Naive thymus-derived CD4-positive, alpha-beta T cell (primary cell): ENCODE measurements at regions not wholly inside any gene's neighbourhood (a gene's known extent, or its start where the extent isn't known, plus 50 kb on each side); places are given as distances from the start of the nearest gene placed in this dataset.

ENCODE experiments used
- ATAC-seq: fragments of 150-1000 bp; cut with Tn5 transposase; 2 replicates; pipeline ENCODE4 v1.10.0; 2021; ENCODE audit warnings: mild to moderate bottlenecking, moderate library complexity
- CTCF ChIA-PET: fragments of 350-600 bp; sonication (Branson Sonifier 250); formaldehyde crosslinking; loops from one replicate; lab custom pipeline; 2021; ENCODE audit warnings: antibody characterized with exemption; lab: Charles Lee
- POLR2A ChIA-PET: fragments of 350-600 bp; sonication (Branson Sonifier 250); formaldehyde crosslinking; loops from one replicate; lab custom pipeline; 2021; ENCODE audit warnings: antibody characterized with exemption, inconsistent platforms; lab: Charles Lee
- DNase-seq, 9 donors: peaks; one replicate each; pipeline versions ENCODE4 v3.0.0 to v3.0.0-alpha.2; 2020 to 2022; ENCODE audit warnings: mixed read lengths in 1 of 9
- H3K27ac ChIP-seq: one replicate; pipeline ENCODE4 v1.7.0; 2013; ENCODE audit warnings: mild to moderate bottlenecking, low read depth, low read length, moderate library complexity
- H3K27me3 ChIP-seq, 2 donors: one replicate each; pipeline ENCODE4 v1.7.0; 2013; ENCODE audit warnings: low read length in 2 of 2, mild to moderate bottlenecking in 2 of 2, moderate library complexity in 2 of 2; ENCODE audit not compliant: control insufficient read depth in 2 of 2, insufficient read depth in 2 of 2
- H3K36me3 ChIP-seq, 3 experiments: 1 replicate in 2 of 3; 2 replicates in 1 of 3; pipeline ENCODE4 v1.7.0; 2013; ENCODE audit warnings: low read length in 3 of 3, mild to moderate bottlenecking in 3 of 3, moderate library complexity in 1 of 3; ENCODE audit not compliant: insufficient read depth in 3 of 3, control insufficient read depth in 2 of 3
- H3K4me1 ChIP-seq, 2 donors: one replicate each; pipeline ENCODE4 v1.7.0; 2013; ENCODE audit warnings: low read length in 2 of 2, mild to moderate bottlenecking in 2 of 2, moderate library complexity in 1 of 2; ENCODE audit not compliant: control insufficient read depth in 2 of 2, insufficient read depth in 2 of 2
- H3K4me3 ChIP-seq: 2 replicates; pipeline ENCODE4 v1.7.0; 2013; ENCODE audit warnings: mild to moderate bottlenecking, low read length
- H3K9me3 ChIP-seq, 3 experiments: 1 replicate in 2 of 3; 2 replicates in 1 of 3; pipeline ENCODE4 v1.7.0; 2013; ENCODE audit warnings: low read length in 3 of 3; ENCODE audit not compliant: control insufficient read depth in 2 of 3
- H3K27ac Mint-ChIP-seq, 9 donors: one replicate each; pipeline ENCODE4 v1.8.0; 2020 to 2022; ENCODE audit warnings: mixed read lengths in 9 of 9, mild to moderate bottlenecking in 8 of 9, moderate library complexity in 5 of 9, inconsistent platforms in 2 of 9
- H3K27me3 Mint-ChIP-seq, 5 donors: one replicate each; pipeline ENCODE4 v1.8.0; 2021 to 2022; ENCODE audit warnings: mixed read lengths in 5 of 5, mild to moderate bottlenecking in 1 of 5
- H3K36me3 Mint-ChIP-seq, 5 donors: one replicate each; pipeline ENCODE4 v1.8.0; 2020 to 2022; ENCODE audit warnings: mixed read lengths in 5 of 5, mild to moderate bottlenecking in 3 of 5, inconsistent platforms in 1 of 5
- H3K4me1 Mint-ChIP-seq, 7 donors: one replicate each; pipeline ENCODE4 v1.8.0; 2020 to 2022; ENCODE audit warnings: mixed read lengths in 7 of 7, mild to moderate bottlenecking in 3 of 7, inconsistent platforms in 1 of 7
- H3K4me3 Mint-ChIP-seq, 10 donors: one replicate each; pipeline ENCODE4 v1.8.0; 2020 to 2022; ENCODE audit warnings: mild to moderate bottlenecking in 10 of 10, mixed read lengths in 10 of 10, moderate library complexity in 6 of 10, inconsistent platforms in 2 of 10
- H3K9me3 Mint-ChIP-seq, 11 donors: one replicate each; pipeline ENCODE4 v1.8.0; 2020 to 2022; ENCODE audit warnings: mixed read lengths in 11 of 11, mild to moderate bottlenecking in 4 of 11, inconsistent platforms in 1 of 11, moderate library complexity in 1 of 11
- intact Hi-C, 2 donors: fragments of 100-400 bp; cut with micrococcal nuclease; formaldehyde crosslinking; loops; one replicate each; pipeline ENCODE4 v1.15.1; 2023

DNA sequence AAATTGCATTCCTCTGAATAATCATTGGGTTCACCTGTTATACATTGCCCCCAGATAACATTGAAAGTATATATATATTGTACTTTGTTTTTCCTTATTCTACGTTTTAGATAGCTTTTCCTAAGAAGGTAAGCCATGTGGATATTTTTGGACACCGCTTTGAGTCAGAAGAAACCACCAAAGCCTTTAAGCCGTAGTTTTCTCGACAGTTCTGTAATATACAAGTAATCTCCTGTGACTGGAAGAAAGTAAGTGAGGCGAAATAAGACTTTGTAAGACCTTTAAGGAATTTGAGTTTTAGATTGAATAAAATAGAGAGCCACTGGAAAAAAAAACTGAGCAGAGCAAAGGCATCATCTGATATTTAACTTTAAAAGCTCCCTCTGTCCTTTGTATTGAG lies 1092.0 kb downstream of the DIPK2A start:
- CTCF ChIA-PET: no interaction called here
- Mint-ChIP-seq H3K4me3 (no peak overlapping the region), H3K9me3 (peaks cover 0 to 32% (median 15%) of the 10 kb centered on the region in 11 donors), H3K27me3 (no peaks in the 10 kb centered on the region), H3K4me1 (no peaks in the 10 kb centered on the region), H3K36me3 (no peaks in the 10 kb centered on the region), H3K27ac (no peak overlapping the region)
- Histone ChIP-seq H3K9me3 (no peaks in the 10 kb centered on the region), H3K4me3 (no peak overlapping the region), H3K27me3 (no peaks in the 10 kb centered on the region), H3K27ac (no peak overlapping the region), H3K4me1 (no peaks in the 10 kb centered on the region), H3K36me3 (no peaks in the 10 kb centered on the region)
- intact Hi-C loops: no loop called here
- DNase-seq (no peak), ATAC-seq (no peak)
- POLR2A ChIA-PET: no interaction called here

DNA sequence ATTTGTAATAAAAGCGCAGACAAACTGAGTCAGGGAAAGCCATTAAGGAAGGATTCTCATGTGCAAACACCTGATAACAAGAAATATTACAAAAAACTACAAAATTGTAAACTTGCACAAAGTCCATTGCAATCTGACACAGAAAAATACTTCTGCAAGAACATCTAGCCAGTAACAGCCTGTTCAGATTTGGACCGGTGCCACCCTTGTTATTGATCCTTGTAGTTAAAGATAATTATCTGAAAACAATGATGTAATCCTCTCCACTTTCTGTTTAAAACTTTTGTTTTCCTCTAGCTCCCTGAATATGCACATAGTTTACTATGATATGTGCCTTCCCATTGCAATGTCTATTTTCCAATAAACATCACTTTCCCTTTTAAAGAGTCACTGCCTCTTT lies 1090.2 kb downstream of the PLOD2 start:
- ATAC-seq: no peak
- peaks cover 0 to 5% (median 0%) of the 10 kb centered on the region in 3 experiments for H3K9me3 ChIP-seq
- no peak overlapping the region for H3K27ac ChIP-seq
- H3K27ac Mint-ChIP-seq: no peak overlapping the region
- H3K36me3 Mint-ChIP-seq: no peaks in the 10 kb centered on the region
- ChIA-PET POLR2A (no interaction called here), CTCF (no interaction called here)
- DNase-seq: no peak
- no peak overlapping the region for H3K4me3 ChIP-seq
- no peak overlapping the region for H3K4me3 Mint-ChIP-seq
- no peaks in the 10 kb centered on the region for H3K27me3 ChIP-seq
- H3K36me3 ChIP-seq: no peaks in the 10 kb centered on the region
- no peaks in the 10 kb centered on the region for H3K27me3 Mint-ChIP-seq
- no peaks in the 10 kb centered on the region for H3K4me1 ChIP-seq
- H3K9me3 Mint-ChIP-seq: peaks cover 0 to 12% (median 6%) of the 10 kb centered on the region in 11 donors
- peaks cover 0 to 2% (median 0%) of the 10 kb centered on the region in 7 donors for H3K4me1 Mint-ChIP-seq
- intact Hi-C loops: no loop called here

DNA sequence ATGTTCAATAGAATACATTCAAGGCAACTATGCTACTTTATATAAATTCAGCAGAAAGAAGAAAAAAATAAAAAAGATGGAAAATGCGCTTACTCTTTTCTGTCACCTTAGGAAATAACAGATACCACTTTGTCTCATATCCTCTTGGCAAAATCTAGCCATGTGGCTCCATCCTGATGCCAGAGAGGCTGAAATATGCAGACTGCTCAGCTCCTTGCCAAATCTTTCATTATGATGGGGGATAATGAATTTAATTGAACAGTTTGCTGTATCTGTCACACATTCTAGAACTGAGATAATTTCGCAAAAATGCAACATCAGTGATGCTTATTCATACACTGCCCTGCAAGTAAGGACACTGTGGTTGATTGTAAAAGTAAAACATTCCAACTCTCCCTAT lies 1081.5 kb downstream of the PLOD2 start:
- Histone ChIP-seq H3K9me3 (peaks cover 0 to 6% (median 0%) of the 10 kb centered on the region in 3 experiments), H3K27ac (no peak overlapping the region), H3K27me3 (no peaks in the 10 kb centered on the region), H3K4me1 (no peaks in the 10 kb centered on the region), H3K4me3 (no peak overlapping the region), H3K36me3 (no peaks in the 10 kb centered on the region)
- no peaks in the 10 kb centered on the region for H3K36me3 Mint-ChIP-seq
- peaks cover 0 to 13% (median 0%) of the 10 kb centered on the region in 11 donors for H3K9me3 Mint-ChIP-seq
- H3K27me3 Mint-ChIP-seq: no peaks in the 10 kb centered on the region
- no peak for DNase-seq
- ChIA-PET POLR2A (no interaction called here), CTCF (no interaction called here)
- no peaks in the 10 kb centered on the region for H3K4me1 Mint-ChIP-seq
- intact Hi-C loops: no loop called here
- ATAC-seq: no peak
- no peak overlapping the region for H3K27ac Mint-ChIP-seq
- H3K4me3 Mint-ChIP-seq: no peak overlapping the region

DNA sequence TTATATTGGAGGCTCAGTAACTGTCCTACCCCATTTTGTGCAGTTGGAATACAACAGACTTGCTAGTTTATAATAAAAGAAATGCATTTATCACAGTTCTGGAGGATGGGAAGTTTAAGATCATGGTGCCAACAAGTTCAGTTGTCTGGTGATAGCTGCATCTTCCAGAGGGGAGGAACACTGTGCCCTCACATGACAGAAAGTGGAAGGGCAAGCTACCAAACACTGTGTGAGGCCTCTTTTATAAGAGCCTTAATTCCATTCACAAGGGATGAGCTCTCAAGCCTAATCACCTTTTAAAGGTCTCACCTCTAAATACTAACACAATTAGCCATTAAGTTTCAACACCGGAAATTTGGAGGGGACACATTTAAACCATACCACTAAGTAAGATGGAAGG lies 1073.9 kb downstream of the PLOD2 start:
- Histone ChIP-seq H3K4me1 (no peaks in the 10 kb centered on the region), H3K4me3 (no peak overlapping the region), H3K27me3 (no peaks in the 10 kb centered on the region), H3K9me3 (no peaks in the 10 kb centered on the region), H3K36me3 (no peaks in the 10 kb centered on the region), H3K27ac (no peak overlapping the region)
- ChIA-PET CTCF (no interaction called here), POLR2A (no interaction called here)
- no peaks in the 10 kb centered on the region for H3K4me1 Mint-ChIP-seq
- H3K27ac Mint-ChIP-seq: no peak overlapping the region
- no peak for ATAC-seq
- intact Hi-C loops: no loop called here
- no peaks in the 10 kb centered on the region for H3K36me3 Mint-ChIP-seq
- no peaks in the 10 kb centered on the region for H3K27me3 Mint-ChIP-seq
- no peak overlapping the region for H3K4me3 Mint-ChIP-seq
- DNase-seq: no peak
- H3K9me3 Mint-ChIP-seq: peaks cover 0 to 9% (median 2%) of the 10 kb centered on the region in 11 donors

DNA sequence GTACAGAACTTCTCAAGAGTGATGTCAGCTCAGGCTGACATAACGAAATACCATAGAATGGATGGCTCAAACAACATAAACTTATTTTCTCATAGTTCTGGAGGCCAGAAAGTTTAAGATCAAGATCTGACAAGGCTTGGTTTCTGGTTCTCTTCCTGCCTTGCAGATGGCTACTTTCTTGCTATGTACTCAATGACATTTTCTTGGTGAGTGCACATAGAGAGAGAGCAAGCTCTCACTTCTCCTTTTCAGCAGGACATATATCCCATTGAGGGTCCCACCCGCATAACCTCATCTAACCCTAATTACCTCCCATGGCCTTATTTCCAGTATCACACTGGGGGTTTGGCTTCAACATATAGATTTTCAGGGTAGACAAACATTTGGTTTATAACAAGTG lies 1072.1 kb downstream of the PLOD2 start:
- Histone ChIP-seq H3K4me1 (no peaks in the 10 kb centered on the region), H3K27me3 (no peaks in the 10 kb centered on the region), H3K36me3 (no peaks in the 10 kb centered on the region), H3K27ac (no peak overlapping the region), H3K4me3 (no peak overlapping the region), H3K9me3 (no peaks in the 10 kb centered on the region)
- ATAC-seq (no peak), DNase-seq (no peak)
- POLR2A ChIA-PET: no interaction called here
- H3K4me3 Mint-ChIP-seq: no peak overlapping the region
- intact Hi-C loops: no loop called here
- H3K27ac Mint-ChIP-seq: no peak overlapping the region
- H3K9me3 Mint-ChIP-seq: peaks cover 0 to 14% (median 2%) of the 10 kb centered on the region in 11 donors
- H3K27me3 Mint-ChIP-seq: no peaks in the 10 kb centered on the region
- no peaks in the 10 kb centered on the region for H3K36me3 Mint-ChIP-seq
- H3K4me1 Mint-ChIP-seq: no peaks in the 10 kb centered on the region
- CTCF ChIA-PET: no interaction called here

DNA sequence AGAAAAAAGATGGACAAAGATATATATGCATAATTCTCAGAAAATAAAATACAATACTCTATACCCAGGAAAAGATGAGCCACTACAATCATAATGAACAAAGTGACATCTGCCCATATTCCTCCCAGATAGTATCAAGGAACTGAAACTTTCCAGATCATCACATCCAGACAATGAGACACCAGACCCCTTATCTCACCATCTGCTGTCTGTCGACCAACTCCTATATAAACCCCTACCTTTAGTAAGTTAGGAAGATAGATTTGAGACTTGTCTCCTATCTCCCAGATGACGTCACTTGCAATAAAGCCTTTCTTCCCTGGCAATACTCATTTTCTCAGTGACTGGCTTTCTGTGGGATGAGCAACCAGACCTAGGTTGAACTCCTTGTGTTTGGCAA lies 1071.6 kb downstream of the PLOD2 start:
- DNase-seq (no peak), ATAC-seq (no peak)
- Histone ChIP-seq H3K27ac (no peak overlapping the region), H3K9me3 (no peaks in the 10 kb centered on the region), H3K27me3 (no peaks in the 10 kb centered on the region), H3K4me1 (no peaks in the 10 kb centered on the region), H3K4me3 (no peak overlapping the region), H3K36me3 (no peaks in the 10 kb centered on the region)
- ChIA-PET POLR2A (no interaction called here), CTCF (no interaction called here)
- intact Hi-C loops: no loop called here
- Mint-ChIP-seq H3K4me1 (no peaks in the 10 kb centered on the region), H3K27ac (no peak overlapping the region), H3K4me3 (no peak overlapping the region), H3K9me3 (peaks cover 0 to 14% (median 2%) of the 10 kb centered on the region in 11 donors), H3K27me3 (no peaks in the 10 kb centered on the region), H3K36me3 (no peaks in the 10 kb centered on the region)

DNA sequence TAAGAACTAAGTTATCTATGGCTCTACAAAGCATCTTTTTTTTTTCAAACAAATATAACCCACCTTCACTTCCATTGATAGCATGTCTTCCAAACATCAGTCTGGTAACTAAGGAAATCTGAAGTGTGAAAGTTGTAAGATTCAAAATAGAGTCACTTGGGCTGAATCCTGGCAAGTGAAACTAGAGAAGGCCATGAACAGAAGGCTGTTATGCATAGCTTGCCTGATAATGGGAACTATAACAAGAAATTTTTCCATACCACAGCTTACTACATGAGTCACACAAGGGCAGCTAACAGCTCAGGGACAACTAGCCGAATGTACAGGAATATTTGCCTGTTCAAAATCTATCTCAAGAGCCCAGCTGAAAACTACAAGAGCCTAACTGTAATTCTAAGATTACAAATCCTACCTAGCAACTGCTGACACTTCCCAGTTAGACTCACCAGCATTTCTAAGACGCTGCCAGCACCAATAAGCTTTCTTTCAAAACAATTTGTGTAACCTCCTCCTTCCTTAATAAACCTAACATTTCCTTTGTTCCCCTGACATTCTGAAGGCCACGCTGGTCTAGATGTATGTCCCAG lies 1066.5 kb downstream of the PLOD2 start:
- Histone ChIP-seq H3K36me3 (no peaks in the 10 kb centered on the region), H3K4me3 (no peak overlapping the region), H3K27ac (no peak overlapping the region), H3K27me3 (no peaks in the 10 kb centered on the region), H3K9me3 (no peaks in the 10 kb centered on the region), H3K4me1 (no peaks in the 10 kb centered on the region)
- Mint-ChIP-seq H3K36me3 (no peaks in the 10 kb centered on the region), H3K27ac (no peak overlapping the region), H3K27me3 (no peaks in the 10 kb centered on the region), H3K4me1 (no peaks in the 10 kb centered on the region), H3K9me3 (peaks cover 0 to 5% (median 0%) of the 10 kb centered on the region in 11 donors), H3K4me3 (no peak overlapping the region)
- DNase-seq (no peak), ATAC-seq (no peak)
- intact Hi-C loops: no loop called here
- CTCF ChIA-PET: no interaction called here
- POLR2A ChIA-PET: no interaction called here
